HL-60 (cell line): ENCODE measurements at regions not wholly inside any gene's neighbourhood (a gene's known extent, or its start where the extent isn't known, plus 50 kb on each side); places are given as distances from the start of the nearest gene placed in this dataset.

Experiments
- DNase-seq, 2 experiments: peaks; one replicate each; pipeline ENCODE4 v3.0.0-alpha.2; 2010 to 2020; ENCODE audit warnings: low read depth in 1 of 2, low spot score in 1 of 2
- H3K27ac ChIP-seq: fragments of 250-450 bp; sonication (Bioruptor Pico); replicated peaks from 2 replicates; pipeline ENCODE4 v1.5.1; 2020; ENCODE audit warnings: mild to moderate bottlenecking, moderate library complexity
- H3K27me3 ChIP-seq: fragments of 250-450 bp; sonication (Bioruptor Pico); 2 replicates; pipeline ENCODE4 v1.5.1; 2021; ENCODE audit warnings: mild to moderate bottlenecking, moderate library complexity; ENCODE audit not compliant: insufficient read depth, poor library complexity, severe bottlenecking
- H3K4me3 ChIP-seq: replicated peaks from 2 replicates; pipeline ENCODE4 v1.5.1; 2011; ENCODE audit warnings: mild to moderate bottlenecking, control low read depth, low read length; ENCODE audit not compliant: insufficient read depth
- CTCF ChIP-seq: IDR thresholded peaks from one replicate; pipeline ENCODE4 v1.5.1; 2011; ENCODE audit warnings: low read length, control low read depth, inconsistent platforms; ENCODE audit not compliant: insufficient read depth
- GABPA ChIP-seq: IDR thresholded peaks from 2 replicates; pipeline ENCODE4 v1.6.1; 2012; ENCODE audit warnings: low read depth
- POLR2AphosphoS5 ChIP-seq: IDR thresholded peaks from 2 replicates; pipeline ENCODE4 v1.6.1; 2012; ENCODE audit warnings: low read depth
- REST ChIP-seq: IDR thresholded peaks from 2 replicates; pipeline ENCODE4 v1.6.1; 2012; ENCODE audit warnings: low read depth; ENCODE audit not compliant: insufficient replicate concordance
- SPI1 ChIP-seq: IDR thresholded peaks from 2 replicates; pipeline ENCODE4 v1.6.1; 2012; ENCODE audit warnings: low read depth, mild to moderate bottlenecking, borderline replicate concordance

- no peak for DNase-seq
- H3K27ac ChIP-seq = no peak overlapping the region
- TF ChIP-seq POLR2AphosphoS5 = no peak
- TF ChIP-seq GABPA = no peak
- no peak for TF ChIP-seq REST
- no peak for TF ChIP-seq SPI1
- TF ChIP-seq CTCF = no peak
- no peaks in the 10 kb centered on the region for H3K27me3 ChIP-seq
- H3K4me3 ChIP-seq = no peak overlapping the region
These were observed 277.2 kb upstream of the VLDLR start for GRCh38 chr9:2344436-2344835.

GRCh38 chr9:2345013-2345412, 276.6 kb upstream of the VLDLR start:
- no peak for DNase-seq
- Histone ChIP-seq H3K27me3 (no peaks in the 10 kb centered on the region), H3K4me3 (no peak overlapping the region), H3K27ac (no peak overlapping the region)
- TF ChIP-seq REST (no peak), CTCF (no peak), GABPA (no peak), SPI1 (no peak), POLR2AphosphoS5 (no peak)

GRCh38 chr9:2346277-2346913, 275.2 kb upstream of the VLDLR start:
- no peak overlapping the region for H3K27ac ChIP-seq
- H3K27me3 ChIP-seq = no peaks in the 10 kb centered on the region
- no peak overlapping the region for H3K4me3 ChIP-seq
- DNase-seq = no peak
- no peak for TF ChIP-seq CTCF
- no peak for TF ChIP-seq POLR2AphosphoS5
- no peak for TF ChIP-seq SPI1
- TF ChIP-seq GABPA = no peak
- TF ChIP-seq REST = no peak
